H1 (cell line): ENCODE measurements at regions not wholly inside any gene's neighbourhood (a gene's known extent, or its start where the extent isn't known, plus 50 kb on each side); places are given as distances from the start of the nearest gene placed in this dataset.

Experiments used
- CHD2 ChIP-seq: IDR thresholded peaks from 2 replicates; pipeline ENCODE4 v1.6.1; 2012; ENCODE audit warnings: low read length, improper control_type of control experiment
- CHD7 ChIP-seq: fragments of 300-600 bp; sonication (generic); IDR thresholded peaks from 2 replicates; pipeline ENCODE4 v1.7.1; 2012; ENCODE audit warnings: low read length, moderate library complexity, mild to moderate bottlenecking, inconsistent platforms; ENCODE audit not compliant: insufficient replicate concordance
- JUND ChIP-seq: IDR thresholded peaks from 2 replicates; pipeline ENCODE4 v1.6.1; 2011; ENCODE audit warnings: mild to moderate bottlenecking, improper control_type of control experiment, low read length
- KDM4A ChIP-seq: IDR thresholded peaks from one replicate; pipeline ENCODE4 v1.7.1; 2012; ENCODE audit warnings: low read depth, mild to moderate bottlenecking, moderate library complexity, low read length, inconsistent platforms; ENCODE audit not compliant: severe bottlenecking
- PHF8 ChIP-seq: fragments of 200-600 bp; sonication (generic); conservative IDR thresholded peaks from 2 replicates; pipeline ENCODE4 v1.7.1; 2012; ENCODE audit warnings: low read depth, mild to moderate bottlenecking, inconsistent platforms, low read length, moderate library complexity
- POLR2A ChIP-seq, 2 experiments: IDR thresholded peaks; 1 replicate in 1 of 2; 2 replicates in 1 of 2; pipeline ENCODE4 v1.6.1; 2011; ENCODE audit warnings: low read depth in 2 of 2, low read length in 2 of 2, mild to moderate bottlenecking in 2 of 2; ENCODE audit errors: control extremely low read depth in 1 of 2
- SIX5 ChIP-seq: IDR thresholded peaks from 2 replicates; pipeline ENCODE4 v1.6.1; 2011; ENCODE audit warnings: mild to moderate bottlenecking, low read depth, low read length
- ZNF274 ChIP-seq: IDR thresholded peaks from 2 replicates; pipeline ENCODE4 v1.7.0; 2012; ENCODE audit warnings: low read length, borderline replicate concordance; ENCODE audit errors: extremely low read depth
- TF ChIP-seq, protein P1 (sequence below): IDR thresholded peaks from 2 replicates; pipeline ENCODE4 v1.6.1; 2012; ENCODE audit warnings: inconsistent platforms
- TF ChIP-seq, protein P2 (sequence below): IDR thresholded peaks from 2 replicates; pipeline ENCODE4 v1.6.1; 2011; ENCODE audit warnings: low read length, improper control_type of control experiment

DNA sequence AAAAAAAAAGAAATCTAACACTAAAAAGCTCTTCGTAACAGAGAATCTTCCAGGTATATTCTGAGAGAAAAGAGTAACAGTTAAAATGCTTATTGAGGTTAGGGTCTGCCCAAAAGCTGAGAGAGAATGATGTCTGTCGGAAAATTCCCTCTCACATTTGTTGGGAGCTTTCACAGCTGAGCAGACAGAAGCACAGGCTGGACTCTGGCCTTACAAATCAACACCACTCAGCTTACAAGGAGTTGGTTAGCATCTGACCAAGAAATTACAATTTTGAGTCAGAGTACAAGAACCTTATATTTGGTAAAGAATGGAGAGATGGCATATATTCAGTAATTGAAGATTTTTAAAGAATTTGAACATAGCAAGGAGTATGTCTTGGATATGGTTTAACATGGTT, 1561.0 kb upstream of the RAG2 start (continued):
- TF ChIP-seq CHD7 (no peak), SIX5 (no peak), CHD2 (no peak), KDM4A (no peak), POLR2A (IDR thresholded peaks at IDR 0.05; ENCODE audit: control extremely low read depth in 1 of 2, low read depth in 2 of 2, low read length in 2 of 2) (no peak), JUND (no peak), ZNF274 (no peak), PHF8 (no peak)
- TF ChIP-seq, protein P1, sequence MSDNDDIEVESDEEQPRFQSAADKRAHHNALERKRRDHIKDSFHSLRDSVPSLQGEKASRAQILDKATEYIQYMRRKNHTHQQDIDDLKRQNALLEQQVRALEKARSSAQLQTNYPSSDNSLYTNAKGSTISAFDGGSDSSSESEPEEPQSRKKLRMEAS, result no peak
- TF ChIP-seq, protein P2, sequence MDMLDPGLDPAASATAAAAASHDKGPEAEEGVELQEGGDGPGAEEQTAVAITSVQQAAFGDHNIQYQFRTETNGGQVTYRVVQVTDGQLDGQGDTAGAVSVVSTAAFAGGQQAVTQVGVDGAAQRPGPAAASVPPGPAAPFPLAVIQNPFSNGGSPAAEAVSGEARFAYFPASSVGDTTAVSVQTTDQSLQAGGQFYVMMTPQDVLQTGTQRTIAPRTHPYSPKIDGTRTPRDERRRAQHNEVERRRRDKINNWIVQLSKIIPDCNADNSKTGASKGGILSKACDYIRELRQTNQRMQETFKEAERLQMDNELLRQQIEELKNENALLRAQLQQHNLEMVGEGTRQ, result no peak
